ENCODE measurements at regions not wholly inside any gene's neighbourhood (a gene's known extent, or its start where the extent isn't known, plus 50 kb on each side); places are given as distances from the start of the nearest gene placed in this dataset.

- TF ChIP-seq CTCF (IDR thresholded peaks at IDR 0.05; ENCODE audit: low read depth, low read length) = no peak
- no peak for TF ChIP-seq MYC (IDR thresholded peaks at IDR 0.05; ENCODE audit: low read depth, low read length)
- TF ChIP-seq POLR2A (IDR thresholded peaks at IDR 0.05; ENCODE audit: extremely low read depth, insufficient read length) = no peak
- TF ChIP-seq MAX (IDR thresholded peaks at IDR 0.05; ENCODE audit: low read depth, low read length) = no peak
Measured at GRCh38 chr21:38136201-38136600, 120.6 kb upstream of the KCNJ15 start.

All from NB4 (cell line).